OCI-LY1 (cell line): ENCODE measurements at regions not wholly inside any gene's neighbourhood (a gene's known extent, or its start where the extent isn't known, plus 50 kb on each side); places are given as distances from the start of the nearest gene placed in this dataset.
"Not testable (repeated sequence)": the region's sequence is repeated elsewhere in the genome, so short reads cannot be mapped to it uniquely, and the experiment has no call there.

ENCODE experiments used
- H2AFZ ChIP-seq: fragments of 200-600 bp; sonication (generic), shearing (Covaris generic); 2 replicates; pipeline ENCODE4 v1.6.0; 2014; ENCODE audit warnings: antibody characterized with exemption, mild to moderate bottlenecking, low read length
- H3F3A ChIP-seq: fragments of 200-600 bp; sonication (generic), shearing (Covaris generic); 2 replicates; pipeline ENCODE4 v1.6.0; 2014; ENCODE audit warnings: mild to moderate bottlenecking, antibody characterized with exemption, low read length, moderate library complexity; ENCODE audit not compliant: insufficient read depth
- H3K27ac ChIP-seq: fragments of 200-600 bp; sonication (generic); 2 replicates; pipeline ENCODE4 v1.5.1; 2014; ENCODE audit warnings: low read length, mixed run types, mild to moderate bottlenecking, low read depth; ENCODE audit not compliant: poor library complexity, severe bottlenecking
- H3K27me3 ChIP-seq: fragments of 200-600 bp; sonication (generic); 2 replicates; pipeline ENCODE4 v1.6.0; 2014; ENCODE audit warnings: antibody characterized with exemption, mild to moderate bottlenecking, low read length, moderate library complexity; ENCODE audit not compliant: insufficient read depth
- H3K36me3 ChIP-seq: fragments of 200-600 bp; sonication (generic); 2 replicates; pipeline ENCODE4 v1.6.1; 2014; ENCODE audit warnings: mild to moderate bottlenecking, antibody characterized with exemption, low read length, moderate library complexity, mixed read lengths; ENCODE audit not compliant: insufficient read depth
- H3K4me1 ChIP-seq: fragments of 200-600 bp; sonication (generic); 2 replicates; pipeline ENCODE4 v1.5.1; 2014; ENCODE audit warnings: mild to moderate bottlenecking, low read length, moderate library complexity; ENCODE audit not compliant: insufficient read depth, severe bottlenecking
- H3K4me2 ChIP-seq: fragments of 200-600 bp; sonication (generic), shearing (Covaris generic); 2 replicates; pipeline ENCODE4 v1.6.1; 2014; ENCODE audit warnings: low read length
- H3K4me3 ChIP-seq: fragments of 200-600 bp; sonication (generic); 2 replicates; pipeline ENCODE4 v1.5.1; 2014; ENCODE audit warnings: low read length, low read depth, mild to moderate bottlenecking, mixed read lengths; ENCODE audit not compliant: poor library complexity, severe bottlenecking
- H3K79me2 ChIP-seq: fragments of 200-600 bp; shearing (Covaris generic); 2 replicates; pipeline ENCODE4 v1.6.1; 2016; ENCODE audit warnings: mixed run types, low read length, mixed read lengths; ENCODE audit not compliant: insufficient read depth
- H3K9ac ChIP-seq: fragments of 200-600 bp; sonication (generic), shearing (Covaris generic); 2 replicates; pipeline ENCODE4 v1.6.1; 2014; ENCODE audit warnings: mild to moderate bottlenecking, low read length, mixed read lengths
- H3K9me2 ChIP-seq: fragments of 200-600 bp; sonication (generic), shearing (Covaris generic); 2 replicates; pipeline ENCODE4 v1.6.1; 2014; ENCODE audit warnings: low read depth, mild to moderate bottlenecking, low read length, mixed read lengths
- H3K9me3 ChIP-seq: fragments of 200-600 bp; shearing (Covaris generic); 2 replicates; pipeline ENCODE4 v1.6.1; 2014; ENCODE audit warnings: low read length, mixed read lengths
- H4K20me1 ChIP-seq: fragments of 200-600 bp; sonication (generic), shearing (Covaris generic); 2 replicates; pipeline ENCODE4 v1.6.0; 2016; ENCODE audit warnings: mild to moderate bottlenecking, low read length; ENCODE audit not compliant: insufficient read depth
- CTCF ChIP-seq: fragments of 200-600 bp; sonication (generic), shearing (Covaris generic); IDR thresholded peaks from 2 replicates; pipeline ENCODE4 v1.5.1; 2017; ENCODE audit warnings: mild to moderate bottlenecking, antibody characterized with exemption, low read length, moderate library complexity, mixed read lengths
- EZH2 ChIP-seq: fragments of 200-600 bp; sonication (generic), shearing (Covaris generic); IDR thresholded peaks from 2 replicates; pipeline ENCODE4 v1.8.0; 2017; ENCODE audit warnings: borderline replicate concordance, mixed run types, mild to moderate bottlenecking, antibody characterized with exemption, low read length, moderate library complexity, mixed read lengths

GRCh38 chr20:19138758-19139157, 73.7 kb upstream of the SLC24A3 start:
- no peaks in the 10 kb centered on the region for H3K36me3 ChIP-seq
- H4K20me1 ChIP-seq = no peaks in the 10 kb centered on the region
- no peaks in the 10 kb centered on the region for H3K9me2 ChIP-seq
- H3K4me2 ChIP-seq = no peak overlapping the region
- no peak overlapping the region for H3K4me3 ChIP-seq
- H3K9me3 ChIP-seq = no peaks in the 10 kb centered on the region
- H3K79me2 ChIP-seq = no peaks in the 10 kb centered on the region
- H3K9ac ChIP-seq = no peak overlapping the region
- no peak overlapping the region for H3K27ac ChIP-seq
- no peaks in the 10 kb centered on the region for H3F3A ChIP-seq
- no peak for TF ChIP-seq CTCF
- no peak overlapping the region for H2AFZ ChIP-seq
- no peaks in the 10 kb centered on the region for H3K27me3 ChIP-seq
- H3K4me1 ChIP-seq = no peaks in the 10 kb centered on the region

- not testable (repeated sequence) for H3K27ac ChIP-seq, H3K9me3 ChIP-seq, H3F3A ChIP-seq, H3K4me2 ChIP-seq, H3K27me3 ChIP-seq, H2AFZ ChIP-seq, H3K9me2 ChIP-seq, H3K4me3 ChIP-seq, H3K9ac ChIP-seq, H3K79me2 ChIP-seq, H3K36me3 ChIP-seq, H4K20me1 ChIP-seq, H3K4me1 ChIP-seq
These were observed 72.9 kb upstream of the SLC24A3 start for GRCh38 chr20:19139584-19139983.

- no peak overlapping the region for H3K4me3 ChIP-seq
These were observed 70.4 kb upstream of the SLC24A3 start for GRCh38 chr20:19141998-19142397.

GRCh38 chr20:19143890-19144289, 68.6 kb upstream of the SLC24A3 start:
- no peak overlapping the region for H2AFZ ChIP-seq
- no peak overlapping the region for H3K27ac ChIP-seq
- TF ChIP-seq EZH2 (no peak), CTCF (no peak)
- no peaks in the 10 kb centered on the region for H3K9me2 ChIP-seq
- H3K36me3 ChIP-seq = no peaks in the 10 kb centered on the region
- H4K20me1 ChIP-seq = no peaks in the 10 kb centered on the region
- no peaks in the 10 kb centered on the region for H3K79me2 ChIP-seq
- no peaks in the 10 kb centered on the region for H3K9me3 ChIP-seq
- H3K9ac ChIP-seq = no peak overlapping the region
- H3F3A ChIP-seq = no peaks in the 10 kb centered on the region
- H3K27me3 ChIP-seq = no peaks in the 10 kb centered on the region
- no peak overlapping the region for H3K4me3 ChIP-seq
- no peak overlapping the region for H3K4me2 ChIP-seq
- no peaks in the 10 kb centered on the region for H3K4me1 ChIP-seq

More at GRCh38 chr20:19141998-19142397, 70.4 kb upstream of the SLC24A3 start:
- no peaks in the 10 kb centered on the region for H3K9me2 ChIP-seq
- no peak overlapping the region for H2AFZ ChIP-seq
- no peaks in the 10 kb centered on the region for H3K27me3 ChIP-seq
- no peaks in the 10 kb centered on the region for H4K20me1 ChIP-seq
- no peaks in the 10 kb centered on the region for H3K36me3 ChIP-seq
- no peaks in the 10 kb centered on the region for H3K79me2 ChIP-seq
- no peaks in the 10 kb centered on the region for H3K4me1 ChIP-seq
- H3K9me3 ChIP-seq = no peaks in the 10 kb centered on the region
- no peaks in the 10 kb centered on the region for H3F3A ChIP-seq
- no peak overlapping the region for H3K9ac ChIP-seq
- no peak overlapping the region for H3K27ac ChIP-seq
- no peak for TF ChIP-seq EZH2
- no peak for TF ChIP-seq CTCF
- H3K4me2 ChIP-seq = no peak overlapping the region
